ENCODE measurements at regions not wholly inside any gene's neighbourhood (a gene's known extent, or its start where the extent isn't known, plus 50 kb on each side); places are given as distances from the start of the nearest gene placed in this dataset.

DNA sequence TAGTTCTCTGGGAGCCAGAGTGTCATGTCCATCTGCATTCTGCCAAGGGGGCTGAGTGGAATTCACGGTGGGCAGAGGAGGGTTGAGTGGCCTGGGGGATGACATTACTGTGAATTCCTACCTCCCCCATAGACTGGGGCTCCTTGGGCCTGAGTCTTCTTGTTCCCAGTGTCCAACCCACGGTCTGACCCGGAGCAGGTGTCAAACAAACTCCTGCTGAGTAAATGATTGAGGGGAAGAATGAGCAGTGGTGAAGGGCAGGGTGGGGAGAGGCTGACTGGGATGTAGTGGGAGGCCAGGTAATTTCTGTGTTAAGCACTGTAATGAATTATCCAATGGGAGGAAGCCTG, 597.6 kb downstream of the MATN1 start:
- Histone ChIP-seq H3K27me3 (ENCODE audit: control insufficient read depth in 1 of 2, insufficient read depth in 2 of 2, low read length in 2 of 2) (peaks cover 2 to 6% of the 10 kb centered on the region in 2 donors), H3K9me3 (ENCODE audit: control insufficient read depth in 2 of 2, low read length in 2 of 2) (no peaks in the 10 kb centered on the region), H3K36me3 (ENCODE audit: control insufficient read depth in 2 of 2, insufficient read depth in 2 of 2, low read length in 2 of 2) (no peaks in the 10 kb centered on the region), H3K4me1 (ENCODE audit: control insufficient read depth, insufficient read depth, low read length) (no peaks in the 10 kb centered on the region), H3K4me3 (ENCODE audit: low read length in 2 of 2) (no peak overlapping the region), H3K27ac (ENCODE audit: low read length) (no peak overlapping the region), H3K9ac (ENCODE audit: low read length in 2 of 2) (no peak overlapping the region)

DNA sequence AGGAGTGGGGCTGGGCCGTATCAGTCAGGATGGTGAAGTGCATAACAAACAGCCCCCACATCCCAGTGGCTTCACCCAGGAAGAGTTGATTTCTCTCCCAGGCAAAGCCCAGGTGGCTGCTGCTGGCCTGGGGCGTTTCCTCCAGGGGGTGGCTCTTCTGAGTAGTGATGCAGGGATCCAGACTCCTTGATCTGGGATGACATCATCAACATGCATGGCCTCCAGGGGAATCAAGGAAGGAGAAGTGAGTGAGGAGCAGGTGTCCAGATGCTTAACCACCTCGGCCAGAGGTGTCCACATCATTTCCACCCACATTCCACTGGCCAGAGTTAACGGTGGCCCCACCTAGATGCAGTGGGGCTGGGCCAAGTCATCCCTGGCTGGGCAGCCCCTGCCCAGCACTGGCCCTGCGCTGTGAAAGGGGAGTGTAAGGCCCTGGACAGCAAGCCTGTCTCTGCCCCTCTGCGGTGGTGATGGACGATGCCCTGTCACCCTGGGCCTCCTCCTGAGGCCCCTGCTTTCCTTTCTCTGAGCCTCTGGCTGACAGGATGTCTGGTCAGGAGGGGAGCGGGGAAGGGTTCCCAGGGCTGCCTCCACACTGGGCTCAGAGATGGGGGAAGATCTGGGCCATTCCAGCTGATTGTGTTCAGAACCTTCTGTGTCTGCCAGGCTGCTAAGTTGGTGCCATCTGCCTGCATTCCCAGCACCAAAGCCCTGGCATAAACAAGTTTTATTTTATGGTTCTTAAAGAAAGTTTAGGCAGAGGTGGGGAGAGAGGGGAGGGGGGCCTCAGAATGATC, 598.2 kb downstream of the MATN1 start:
- Histone ChIP-seq H3K9ac (ENCODE audit: low read length in 2 of 2) (no peak overlapping the region), H3K9me3 (ENCODE audit: control insufficient read depth in 2 of 2, low read length in 2 of 2) (no peaks in the 10 kb centered on the region), H3K27me3 (ENCODE audit: control insufficient read depth in 1 of 2, insufficient read depth in 2 of 2, low read length in 2 of 2) (peaks cover 4 to 6% of the 10 kb centered on the region in 2 donors), H3K4me3 (ENCODE audit: low read length in 2 of 2) (no peak overlapping the region), H3K4me1 (ENCODE audit: control insufficient read depth, insufficient read depth, low read length) (no peaks in the 10 kb centered on the region), H3K27ac (ENCODE audit: low read length) (no peak overlapping the region), H3K36me3 (ENCODE audit: control insufficient read depth in 2 of 2, insufficient read depth in 2 of 2, low read length in 2 of 2) (no peaks in the 10 kb centered on the region)

DNA sequence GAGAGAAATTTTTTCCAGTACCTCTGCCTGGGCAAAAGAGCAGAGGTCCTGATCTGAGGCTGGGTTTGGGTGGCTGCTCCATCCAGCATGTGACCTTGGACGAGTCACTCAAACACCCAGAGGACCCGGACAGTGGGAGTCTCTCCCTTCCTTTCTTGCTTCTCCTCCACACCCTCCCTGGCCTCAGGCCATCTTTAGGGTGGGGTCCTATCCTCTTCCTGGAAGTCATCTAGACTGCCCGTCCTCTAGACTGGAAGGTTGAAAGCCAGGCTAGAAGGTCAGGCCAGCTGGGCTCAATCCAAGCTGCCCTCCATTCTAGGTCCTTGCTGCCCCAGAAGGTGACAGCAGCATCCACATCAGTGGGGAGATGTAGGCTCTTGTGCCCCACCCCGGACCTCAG, 599.5 kb downstream of the MATN1 start:
- Histone ChIP-seq H3K4me3 (ENCODE audit: low read length in 2 of 2) (no peak overlapping the region), H3K9me3 (ENCODE audit: control insufficient read depth in 2 of 2, low read length in 2 of 2) (no peaks in the 10 kb centered on the region), H3K36me3 (ENCODE audit: control insufficient read depth in 2 of 2, insufficient read depth in 2 of 2, low read length in 2 of 2) (no peaks in the 10 kb centered on the region), H3K9ac (ENCODE audit: low read length in 2 of 2) (no peak overlapping the region), H3K27me3 (ENCODE audit: control insufficient read depth in 1 of 2, insufficient read depth in 2 of 2, low read length in 2 of 2) (peaks cover 0 to 2% of the 10 kb centered on the region in 2 donors), H3K4me1 (ENCODE audit: control insufficient read depth, insufficient read depth, low read length) (no peaks in the 10 kb centered on the region), H3K27ac (ENCODE audit: low read length) (no peak overlapping the region)

DNA sequence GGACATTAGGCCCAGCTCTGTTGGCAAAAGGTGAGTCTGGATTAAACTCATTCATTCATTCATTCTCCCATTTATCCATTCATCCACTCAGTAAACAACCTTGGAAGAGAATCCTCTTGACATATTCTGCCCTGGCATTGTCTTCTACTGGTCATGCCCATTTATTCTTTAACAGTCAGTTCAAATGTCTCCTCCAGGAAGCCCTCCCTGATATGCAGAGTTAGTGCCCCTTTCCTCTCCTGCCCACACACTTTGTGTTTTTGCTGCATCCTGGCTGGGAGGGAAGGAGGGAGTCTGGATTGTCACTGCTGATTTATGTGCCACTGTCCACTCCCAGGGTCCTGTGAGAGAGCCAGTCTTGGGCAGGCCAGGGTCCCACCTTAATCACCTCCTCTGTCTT, 600.3 kb downstream of the MATN1 start:
- no peak overlapping the region for H3K27ac ChIP-seq (ENCODE audit: low read length)
- H3K36me3 ChIP-seq (ENCODE audit: control insufficient read depth in 2 of 2, insufficient read depth in 2 of 2, low read length in 2 of 2): no peaks in the 10 kb centered on the region
- H3K9me3 ChIP-seq (ENCODE audit: control insufficient read depth in 2 of 2, low read length in 2 of 2): no peaks in the 10 kb centered on the region
- no peak overlapping the region for H3K9ac ChIP-seq (ENCODE audit: low read length in 2 of 2)
- H3K4me3 ChIP-seq (ENCODE audit: low read length in 2 of 2): no peak overlapping the region
- peaks cover 0 to 6% of the 10 kb centered on the region in 2 donors for H3K27me3 ChIP-seq (ENCODE audit: control insufficient read depth in 1 of 2, insufficient read depth in 2 of 2, low read length in 2 of 2)
- no peaks in the 10 kb centered on the region for H3K4me1 ChIP-seq (ENCODE audit: control insufficient read depth, insufficient read depth, low read length)

DNA sequence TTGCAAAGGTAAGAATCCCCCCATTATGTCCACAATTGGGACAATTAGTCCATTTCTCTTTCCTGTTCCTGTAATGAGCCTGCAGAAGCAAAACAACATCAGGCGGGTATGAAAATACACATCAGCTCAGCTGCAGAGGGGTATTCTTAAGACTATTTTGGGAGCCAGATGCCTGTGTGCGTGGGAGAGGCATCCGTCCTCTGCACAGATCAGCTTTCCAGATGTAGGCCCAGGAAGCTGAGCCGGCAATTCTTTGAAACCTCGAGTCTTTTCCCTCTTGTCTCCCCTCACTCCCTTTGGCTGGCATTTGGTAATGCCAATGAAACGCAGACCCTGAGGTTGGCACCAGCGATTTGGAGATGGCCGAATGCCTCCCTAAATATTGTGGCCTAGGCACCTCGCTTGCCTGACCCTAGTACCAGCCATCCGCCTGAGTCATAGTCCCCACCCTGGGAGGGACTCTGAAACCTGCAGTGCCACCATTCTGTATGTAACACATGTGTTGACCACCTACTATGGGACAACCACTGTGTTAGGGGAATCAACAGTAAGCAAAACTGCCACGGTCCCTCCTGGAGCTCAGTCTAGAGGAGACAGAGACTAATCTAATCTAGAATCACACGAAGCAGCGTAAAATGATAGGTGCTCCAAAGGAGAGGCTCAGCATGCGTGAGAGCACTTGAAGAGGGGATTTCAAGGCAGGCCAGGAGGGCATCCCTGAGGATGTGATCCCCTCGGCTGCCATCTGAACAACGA, 603.0 kb downstream of the MATN1 start:
- Histone ChIP-seq H3K27ac (ENCODE audit: low read length) (no peak overlapping the region), H3K4me3 (ENCODE audit: low read length in 2 of 2) (no peak overlapping the region), H3K9ac (ENCODE audit: low read length in 2 of 2) (no peak overlapping the region), H3K27me3 (ENCODE audit: control insufficient read depth in 1 of 2, insufficient read depth in 2 of 2, low read length in 2 of 2) (peaks cover 0 to 9% of the 10 kb centered on the region in 2 donors), H3K4me1 (ENCODE audit: control insufficient read depth, insufficient read depth, low read length) (no peaks in the 10 kb centered on the region), H3K9me3 (ENCODE audit: control insufficient read depth in 2 of 2, low read length in 2 of 2) (no peaks in the 10 kb centered on the region), H3K36me3 (ENCODE audit: control insufficient read depth in 2 of 2, insufficient read depth in 2 of 2, low read length in 2 of 2) (no peaks in the 10 kb centered on the region)

DNA sequence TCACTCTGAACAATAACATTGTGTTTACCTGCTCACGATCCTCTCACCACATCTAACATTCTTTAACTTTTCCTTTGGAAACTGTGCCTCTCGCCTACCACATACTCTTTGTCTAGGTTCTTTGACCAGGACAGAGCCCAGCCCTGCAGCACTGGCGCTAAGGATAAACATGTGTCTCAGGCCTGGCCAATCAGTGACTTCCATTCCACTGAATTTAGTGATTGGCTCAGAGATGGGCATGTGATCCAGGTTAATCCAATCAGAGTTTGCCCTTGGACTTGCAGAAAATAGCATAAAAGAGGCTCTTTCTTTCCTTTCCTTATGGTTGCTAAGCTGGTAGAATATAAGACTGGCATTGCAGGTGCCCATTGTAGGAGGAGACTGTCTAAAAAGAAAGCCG, 605.7 kb downstream of the MATN1 start:
- Histone ChIP-seq H3K9ac (ENCODE audit: low read length in 2 of 2) (no peak overlapping the region), H3K4me1 (ENCODE audit: control insufficient read depth, insufficient read depth, low read length) (no peaks in the 10 kb centered on the region), H3K9me3 (ENCODE audit: control insufficient read depth in 2 of 2, low read length in 2 of 2) (no peaks in the 10 kb centered on the region), H3K36me3 (ENCODE audit: control insufficient read depth in 2 of 2, insufficient read depth in 2 of 2, low read length in 2 of 2) (no peaks in the 10 kb centered on the region), H3K27ac (ENCODE audit: low read length) (no peak overlapping the region), H3K27me3 (ENCODE audit: control insufficient read depth in 1 of 2, insufficient read depth in 2 of 2, low read length in 2 of 2) (peaks cover 0 to 11% of the 10 kb centered on the region in 2 donors), H3K4me3 (ENCODE audit: low read length in 2 of 2) (no peak overlapping the region)

DNA sequence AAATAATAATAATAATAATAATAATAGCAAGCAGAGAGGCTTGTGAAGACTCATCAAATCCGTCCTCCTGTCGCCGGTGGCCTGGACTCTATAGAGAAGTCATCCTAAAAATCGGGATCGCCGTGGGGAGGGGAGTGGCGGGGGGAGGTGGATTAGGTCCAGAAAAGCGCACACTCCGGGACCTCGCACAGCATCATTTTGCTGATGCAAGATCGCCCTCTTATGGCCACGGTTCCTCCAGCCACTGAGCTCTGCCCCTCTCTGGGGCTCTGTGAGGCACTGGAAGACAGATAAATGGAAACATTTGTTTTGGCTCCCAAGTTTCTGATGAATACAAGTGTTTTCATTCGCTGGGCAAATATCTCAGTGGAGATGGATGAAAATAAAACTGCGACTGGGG, 612.0 kb downstream of the MATN1 start:
- Histone ChIP-seq H3K27ac (ENCODE audit: low read length) (no peak overlapping the region), H3K27me3 (ENCODE audit: control insufficient read depth in 1 of 2, insufficient read depth in 2 of 2, low read length in 2 of 2) (peaks cover 38 to 43% of the 10 kb centered on the region in 2 donors), H3K36me3 (ENCODE audit: control insufficient read depth in 2 of 2, insufficient read depth in 2 of 2, low read length in 2 of 2) (no peaks in the 10 kb centered on the region), H3K4me1 (ENCODE audit: control insufficient read depth, insufficient read depth, low read length) (no peaks in the 10 kb centered on the region), H3K9me3 (ENCODE audit: control insufficient read depth in 2 of 2, low read length in 2 of 2) (no peaks in the 10 kb centered on the region), H3K9ac (ENCODE audit: low read length in 2 of 2) (no peak overlapping the region), H3K4me3 (ENCODE audit: low read length in 2 of 2) (no peak overlapping the region)

DNA sequence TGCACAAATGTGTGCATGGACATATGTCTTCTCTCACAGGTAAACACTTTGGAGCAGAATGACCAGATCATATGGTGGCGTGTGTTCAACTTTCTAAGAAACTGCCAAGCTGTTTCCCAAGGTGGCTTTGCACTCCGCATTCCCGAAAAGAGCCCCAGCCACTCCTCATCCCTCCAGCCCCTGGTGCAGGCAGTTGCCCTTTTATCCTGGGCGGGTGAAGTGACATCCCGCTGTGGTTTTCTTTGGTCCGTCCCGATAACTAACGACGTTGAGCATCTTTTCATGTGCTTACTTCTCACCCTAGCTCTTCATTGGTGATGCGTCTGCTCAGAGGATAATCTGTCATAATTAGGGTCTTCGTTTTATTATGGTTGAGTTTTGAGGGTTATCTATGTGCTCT, 612.5 kb downstream of the MATN1 start:
- Histone ChIP-seq H3K9me3 (ENCODE audit: control insufficient read depth in 2 of 2, low read length in 2 of 2) (no peaks in the 10 kb centered on the region), H3K4me1 (ENCODE audit: control insufficient read depth, insufficient read depth, low read length) (no peaks in the 10 kb centered on the region), H3K36me3 (ENCODE audit: control insufficient read depth in 2 of 2, insufficient read depth in 2 of 2, low read length in 2 of 2) (no peaks in the 10 kb centered on the region), H3K4me3 (ENCODE audit: low read length in 2 of 2) (no peak overlapping the region), H3K27me3 (ENCODE audit: control insufficient read depth in 1 of 2, insufficient read depth in 2 of 2, low read length in 2 of 2) (peaks cover 41 to 44% of the 10 kb centered on the region in 2 donors), H3K9ac (ENCODE audit: low read length in 2 of 2) (no peak overlapping the region), H3K27ac (ENCODE audit: low read length) (no peak overlapping the region)

DNA sequence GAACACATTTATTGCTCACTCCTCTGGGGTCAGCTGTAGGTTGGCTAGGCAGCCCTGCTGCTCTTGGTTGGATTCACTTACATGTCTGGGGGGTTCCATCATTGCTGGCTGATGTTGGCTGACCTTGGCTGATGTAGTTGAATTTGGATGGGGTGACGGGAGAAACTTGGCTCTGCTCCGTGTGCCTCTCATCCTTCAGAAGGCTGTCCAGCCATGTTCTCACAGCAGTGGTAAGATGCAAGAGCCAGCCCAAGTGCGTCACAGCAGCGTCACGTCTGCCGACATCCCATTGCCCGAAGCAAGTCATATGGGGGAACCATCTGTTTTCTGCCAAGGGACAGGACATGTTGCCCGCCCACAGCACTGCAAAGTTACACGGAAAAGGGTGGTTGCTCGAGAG, 613.5 kb downstream of the MATN1 start:
- Histone ChIP-seq H3K36me3 (ENCODE audit: control insufficient read depth in 2 of 2, insufficient read depth in 2 of 2, low read length in 2 of 2) (no peaks in the 10 kb centered on the region), H3K9me3 (ENCODE audit: control insufficient read depth in 2 of 2, low read length in 2 of 2) (no peaks in the 10 kb centered on the region), H3K27ac (ENCODE audit: low read length) (no peak overlapping the region), H3K27me3 (ENCODE audit: control insufficient read depth in 1 of 2, insufficient read depth in 2 of 2, low read length in 2 of 2) (peaks cover 44 to 46% of the 10 kb centered on the region in 2 donors), H3K4me1 (ENCODE audit: control insufficient read depth, insufficient read depth, low read length) (no peaks in the 10 kb centered on the region), H3K4me3 (ENCODE audit: low read length in 2 of 2) (no peak overlapping the region), H3K9ac (ENCODE audit: low read length in 2 of 2) (no peak overlapping the region)

DNA sequence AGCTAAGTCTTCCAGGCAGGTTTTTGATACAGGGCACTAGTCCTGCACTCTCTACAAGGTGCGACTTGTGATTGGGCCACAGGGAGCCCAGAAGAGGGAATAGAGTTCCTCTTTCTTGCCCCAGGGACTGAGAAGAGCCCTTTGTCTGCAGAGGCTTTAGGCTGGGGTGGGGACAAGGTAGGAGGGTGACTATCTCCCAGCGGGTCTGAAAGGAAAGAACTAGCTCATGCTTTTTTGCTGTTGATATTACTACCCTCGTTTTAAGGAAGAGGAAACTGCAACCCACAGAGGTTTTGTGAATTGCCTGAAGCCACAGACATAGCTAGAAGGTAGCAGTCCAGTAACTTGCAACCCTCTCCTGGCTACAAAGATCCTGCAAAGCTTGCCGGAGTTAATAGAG, 615.2 kb downstream of the MATN1 start:
- no peak overlapping the region for H3K9ac ChIP-seq (ENCODE audit: low read length in 2 of 2)
- no peaks in the 10 kb centered on the region for H3K36me3 ChIP-seq (ENCODE audit: control insufficient read depth in 2 of 2, insufficient read depth in 2 of 2, low read length in 2 of 2)
- no peaks in the 10 kb centered on the region for H3K9me3 ChIP-seq (ENCODE audit: control insufficient read depth in 2 of 2, low read length in 2 of 2)
- H3K4me3 ChIP-seq (ENCODE audit: low read length in 2 of 2): no peak overlapping the region
- no peaks in the 10 kb centered on the region for H3K4me1 ChIP-seq (ENCODE audit: control insufficient read depth, insufficient read depth, low read length)
- H3K27me3 ChIP-seq (ENCODE audit: control insufficient read depth in 1 of 2, insufficient read depth in 2 of 2, low read length in 2 of 2): peaks cover 44 to 50% of the 10 kb centered on the region in 2 donors
- H3K27ac ChIP-seq (ENCODE audit: low read length): no peak overlapping the region

DNA sequence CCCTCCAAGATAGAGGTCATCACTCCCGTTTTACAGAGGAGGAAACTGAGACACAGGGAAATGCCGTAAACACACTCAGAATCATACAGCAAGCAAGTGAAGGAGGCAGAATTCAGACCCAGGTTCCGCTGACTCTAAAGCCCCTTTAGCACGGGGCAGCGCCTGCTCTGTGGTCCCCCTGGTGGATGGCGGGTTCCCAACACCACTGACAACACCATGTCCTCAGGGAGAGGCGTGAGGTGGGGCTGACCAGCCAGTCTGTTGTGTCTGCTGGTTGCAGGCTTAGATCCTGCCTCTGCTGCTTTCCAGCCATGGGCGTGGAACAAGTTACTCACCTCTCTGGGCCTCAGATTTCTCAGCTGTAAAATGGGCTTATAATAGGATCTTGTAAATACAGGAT, 617.3 kb downstream of the MATN1 start:
- Histone ChIP-seq H3K9ac (ENCODE audit: low read length in 2 of 2) (no peak overlapping the region), H3K36me3 (ENCODE audit: control insufficient read depth in 2 of 2, insufficient read depth in 2 of 2, low read length in 2 of 2) (no peaks in the 10 kb centered on the region), H3K27ac (ENCODE audit: low read length) (no peak overlapping the region), H3K9me3 (ENCODE audit: control insufficient read depth in 2 of 2, low read length in 2 of 2) (no peaks in the 10 kb centered on the region), H3K27me3 (ENCODE audit: control insufficient read depth in 1 of 2, insufficient read depth in 2 of 2, low read length in 2 of 2) (peaks cover 47 to 50% of the 10 kb centered on the region in 2 donors), H3K4me1 (ENCODE audit: control insufficient read depth, insufficient read depth, low read length) (no peaks in the 10 kb centered on the region), H3K4me3 (ENCODE audit: low read length in 2 of 2) (no peak overlapping the region)
